ENCODE measurements at regions not wholly inside any gene's neighbourhood (a gene's known extent, or its start where the extent isn't known, plus 50 kb on each side); places are given as distances from the start of the nearest gene placed in this dataset.
A peak's percentile ranks its signal among the peaks of the same experiment; 100 is the strongest.

DNA sequence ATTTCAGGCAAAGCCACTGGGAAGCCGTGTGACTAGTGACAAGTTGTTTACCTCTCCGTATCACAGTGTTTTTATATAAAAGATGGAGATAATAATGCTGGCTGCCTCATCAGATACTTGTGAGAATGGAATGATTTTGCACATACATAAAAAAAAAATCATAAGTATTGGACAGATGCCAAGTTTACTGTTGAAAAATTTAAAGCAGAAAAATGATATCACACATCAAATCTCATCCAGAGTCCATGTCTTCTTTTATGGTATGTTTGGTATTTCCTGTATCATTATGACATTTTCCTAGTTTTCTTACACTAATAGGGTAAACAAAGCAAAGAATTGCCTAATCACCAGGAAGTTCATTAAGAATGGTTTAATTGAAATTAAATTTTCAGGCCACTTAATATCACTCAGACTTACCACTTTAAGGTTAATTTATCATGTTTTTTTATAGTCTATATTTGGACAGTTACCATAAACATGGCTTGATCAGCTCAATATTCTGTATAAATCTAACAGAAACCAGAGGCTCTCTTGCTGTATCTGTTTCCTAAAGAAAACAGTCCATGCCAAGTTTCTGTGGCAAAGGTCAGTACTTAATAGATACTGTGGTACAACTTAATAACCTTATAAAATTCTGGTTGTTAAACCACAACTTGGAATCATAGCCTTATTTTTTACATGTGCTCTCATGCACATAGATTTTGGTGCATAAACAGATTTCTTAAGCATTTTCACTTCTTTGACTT, 656.5 kb upstream of the RIOK2 start:
- DNase-seq: no peak

DNA sequence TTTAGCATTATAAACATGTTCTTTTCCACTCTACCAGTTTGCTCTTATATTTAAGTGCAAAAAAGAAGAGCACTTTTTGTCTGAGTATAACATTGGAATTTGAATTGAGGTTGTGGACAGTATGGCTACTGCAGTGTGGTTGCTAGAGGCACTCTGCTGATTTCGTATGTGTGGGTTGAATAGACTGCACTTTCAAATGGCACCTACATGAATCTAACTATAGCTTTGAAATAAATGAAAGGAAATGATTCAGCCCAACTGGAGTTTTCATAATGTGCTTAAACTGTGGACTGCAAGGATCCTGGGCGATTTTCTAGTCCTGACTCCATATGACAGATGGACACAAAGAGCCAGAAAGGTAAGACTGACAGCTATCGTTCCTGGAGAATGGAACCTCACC, 657.6 kb upstream of the RIOK2 start:
- no peak for DNase-seq

DNA sequence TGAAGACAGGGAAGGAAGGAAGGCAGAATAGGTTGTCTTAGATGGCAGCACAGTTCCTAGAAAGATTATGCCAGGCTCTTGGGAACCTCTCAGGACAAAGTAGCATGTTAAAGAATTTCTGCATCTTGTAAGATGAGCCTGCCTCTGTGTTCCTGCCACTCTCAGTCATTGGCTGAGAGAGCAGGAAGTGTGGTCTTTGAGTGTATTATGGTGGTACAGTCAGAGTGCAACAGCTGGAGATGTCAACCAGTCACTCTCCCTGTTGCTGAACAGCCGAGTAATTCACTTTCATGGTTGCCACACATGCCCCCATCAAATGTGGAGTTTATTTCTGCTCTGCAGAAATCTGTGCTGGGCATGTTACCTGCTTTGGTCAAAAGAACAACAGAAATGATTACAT, 659.6 kb upstream of the RIOK2 start:
- no peak for DNase-seq

DNA sequence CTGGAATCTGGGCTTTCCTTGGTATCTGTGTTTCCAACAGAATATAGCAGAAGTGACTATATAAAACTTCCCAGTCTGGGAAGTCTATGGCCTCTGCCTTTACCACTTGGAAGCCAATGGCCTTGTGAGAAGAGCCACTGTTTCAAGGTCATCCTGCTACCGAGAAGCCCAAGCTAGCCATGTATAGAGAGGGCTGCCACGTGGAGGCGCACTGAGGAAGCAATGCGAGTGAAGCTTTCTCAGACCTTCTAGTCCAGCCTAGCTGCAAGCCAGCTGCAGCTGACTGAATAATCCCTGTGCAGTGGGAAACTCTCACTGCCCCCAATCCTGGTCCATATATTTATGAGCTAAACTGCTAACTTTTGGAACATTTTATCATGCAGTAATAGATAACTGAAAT, 661.8 kb upstream of the RIOK2 start:
- DNase-seq: no peak

DNA sequence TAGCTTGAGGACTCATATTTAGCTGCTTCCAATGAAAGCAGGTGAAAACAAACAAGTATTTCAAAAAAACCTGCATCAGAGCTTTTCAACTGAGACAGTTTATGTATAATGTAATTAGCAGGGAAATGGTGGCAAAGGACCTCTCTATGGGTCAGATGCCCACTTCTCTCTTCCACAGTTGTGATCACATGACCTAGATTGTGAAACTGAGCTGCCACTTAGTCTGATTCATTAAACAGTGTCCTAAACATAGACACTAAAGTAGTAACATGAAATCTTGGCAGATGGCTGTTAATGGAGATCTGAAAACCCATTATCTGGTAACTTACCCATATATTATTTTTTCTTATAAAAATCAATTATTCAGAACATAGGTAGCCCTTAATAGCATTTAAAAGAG, 663.6 kb upstream of the RIOK2 start:
- no peak for DNase-seq

DNA sequence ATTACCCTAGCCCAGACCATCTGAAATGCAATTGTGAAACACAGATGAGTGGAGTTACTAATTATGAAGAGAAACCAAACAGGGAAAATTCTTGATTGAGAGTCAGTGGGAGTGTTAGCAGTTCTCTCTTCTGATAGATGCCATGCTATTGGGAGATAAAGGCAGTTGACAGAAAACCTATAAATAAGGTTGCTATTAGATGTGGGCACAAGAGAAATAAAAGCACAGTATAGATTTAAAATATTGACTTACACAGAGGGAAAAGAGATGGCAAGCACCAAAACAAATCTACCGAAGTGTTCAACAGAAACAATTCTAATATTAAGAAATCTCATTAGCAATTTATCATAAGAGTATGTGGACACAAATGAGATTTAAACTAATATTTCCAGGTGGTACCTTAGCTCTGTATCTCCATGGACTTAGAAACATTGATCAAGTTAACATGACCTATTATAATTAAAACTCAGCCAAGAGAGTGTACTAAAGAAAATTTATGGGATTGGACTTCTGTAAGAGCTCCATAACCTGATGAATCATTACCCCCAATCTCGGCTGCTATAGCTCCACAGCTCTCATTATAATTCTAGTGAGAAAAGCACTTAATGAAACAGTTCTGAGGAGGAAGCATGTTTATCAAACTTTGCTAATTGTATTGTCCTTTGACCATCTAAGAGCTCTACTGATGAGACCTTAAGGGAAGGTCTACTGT, 665.0 kb upstream of the RIOK2 start:
- DNase-seq: no peak

DNA sequence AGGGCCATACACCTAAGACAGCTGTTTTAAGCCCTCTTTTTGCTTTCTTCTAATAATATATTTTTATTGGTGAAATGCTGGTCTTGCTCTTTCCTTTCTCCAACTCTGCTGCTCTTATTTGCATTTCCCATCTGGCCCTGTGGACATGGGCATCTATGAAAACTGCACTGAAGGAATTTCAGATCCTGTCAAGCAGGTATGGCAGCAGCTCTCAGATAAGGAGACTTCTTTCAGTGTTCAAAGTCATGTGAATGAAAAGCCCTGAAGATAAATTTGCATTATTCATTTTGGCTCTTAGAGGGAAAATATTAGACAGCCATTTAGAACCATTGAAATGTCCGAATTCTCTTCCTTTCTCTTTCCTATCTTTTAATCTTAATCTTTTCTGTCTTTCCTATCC, 668.0 kb upstream of the RIOK2 start:
- DNase-seq: no peak

DNA sequence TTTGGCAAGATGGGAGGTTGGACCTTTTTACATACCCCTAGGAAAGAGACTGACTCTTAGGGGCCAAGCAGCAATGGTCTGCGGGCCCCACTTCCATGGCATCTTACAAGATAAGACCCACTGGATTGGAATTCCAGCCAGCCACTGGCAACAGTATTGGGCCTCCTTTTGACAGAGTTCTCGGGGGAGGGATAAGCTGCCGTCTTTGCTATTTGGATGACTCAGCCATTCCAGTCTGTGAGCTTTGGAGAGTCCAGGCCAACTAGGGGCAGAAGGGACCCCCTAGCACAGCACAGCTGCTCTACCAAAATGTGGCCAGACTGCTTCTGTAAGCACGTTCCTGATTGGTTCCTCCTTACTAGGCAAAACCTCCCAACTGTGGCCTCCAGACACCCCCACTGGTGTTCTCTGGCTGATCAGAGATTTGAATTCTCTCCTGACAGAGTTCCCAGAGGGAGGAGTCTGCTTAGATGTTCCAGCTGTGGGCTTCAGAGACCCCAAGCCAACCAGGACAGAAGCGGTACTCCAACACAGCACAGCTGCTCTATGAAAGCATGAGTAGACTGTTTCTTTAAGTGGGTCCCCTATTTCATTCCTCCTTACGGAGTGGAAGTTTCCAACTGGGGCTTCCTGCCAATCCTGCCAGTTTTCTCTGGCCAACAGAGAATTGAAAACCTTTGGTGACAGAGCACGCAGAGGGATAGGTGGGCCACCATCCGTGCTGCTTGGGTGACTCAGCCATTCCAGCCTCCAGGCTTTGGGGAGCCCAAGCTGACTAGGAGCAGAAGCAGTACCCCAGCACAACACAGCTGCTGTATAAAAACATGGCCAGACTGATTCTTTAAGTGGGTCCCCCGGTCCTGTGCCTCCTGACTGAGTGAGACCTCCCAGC, 672.1 kb upstream of the RIOK2 start:
- DNase-seq: no peak

DNA sequence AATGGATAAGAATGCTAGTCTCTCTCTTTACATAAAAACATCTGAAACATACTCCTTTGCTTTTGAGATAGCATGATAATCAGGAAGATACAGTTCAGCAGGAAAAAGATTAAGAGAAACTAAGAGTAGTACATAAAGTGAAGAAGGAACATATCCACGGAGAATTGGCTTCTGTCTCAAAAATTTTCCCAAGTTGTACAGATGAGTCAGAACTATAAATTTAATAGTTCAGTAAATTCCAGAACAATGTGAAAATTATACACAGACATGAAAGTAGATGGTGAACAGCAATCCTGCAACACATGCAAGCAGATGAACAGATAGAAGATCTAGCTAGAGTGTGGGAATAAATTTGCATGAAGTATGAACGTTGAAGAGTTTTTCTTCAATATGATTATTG, 691.4 kb upstream of the RIOK2 start:
- no peak for DNase-seq

DNA sequence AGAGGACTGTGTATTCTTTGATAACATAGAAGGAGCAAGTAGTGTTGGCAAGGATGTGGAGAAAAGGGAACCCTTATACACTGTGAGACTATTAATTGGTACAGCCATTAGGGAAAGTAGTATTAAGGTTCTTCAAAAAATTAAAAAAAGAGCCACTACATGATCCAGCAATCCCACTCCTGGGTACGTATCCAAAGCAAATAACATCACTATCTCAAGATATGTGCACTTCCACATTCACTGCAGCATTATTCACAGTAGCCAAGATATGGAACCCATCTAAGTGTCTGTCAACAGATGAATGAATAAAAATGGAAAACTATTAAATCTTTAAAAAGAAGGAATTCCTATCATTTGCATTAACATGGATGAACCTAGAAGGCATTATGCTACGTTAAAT, 693.2 kb upstream of the RIOK2 start:
- no peak for DNase-seq

DNA sequence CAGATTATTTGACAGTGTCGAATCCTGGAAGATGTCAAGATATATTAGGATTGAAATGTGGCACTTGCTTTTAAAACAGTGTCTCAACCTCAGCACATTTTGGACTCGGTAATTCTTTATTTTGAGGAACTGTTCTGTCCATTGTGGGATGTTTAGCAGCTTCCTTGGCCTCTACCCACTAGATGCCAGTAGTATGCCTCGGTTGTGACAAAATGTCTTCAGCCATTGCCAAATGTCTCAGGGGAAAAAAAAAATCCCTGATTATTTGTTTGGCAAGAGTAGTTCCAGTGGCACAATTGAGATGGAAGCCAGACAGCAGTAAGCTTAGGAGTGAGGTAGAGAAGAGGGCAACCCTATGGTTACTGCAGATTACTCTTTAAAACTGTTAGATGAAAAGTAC, 694.5 kb upstream of the RIOK2 start:
- peak in 15 of 56 donors; percentile 1 to 61 (median 4) for DNase-seq

DNA sequence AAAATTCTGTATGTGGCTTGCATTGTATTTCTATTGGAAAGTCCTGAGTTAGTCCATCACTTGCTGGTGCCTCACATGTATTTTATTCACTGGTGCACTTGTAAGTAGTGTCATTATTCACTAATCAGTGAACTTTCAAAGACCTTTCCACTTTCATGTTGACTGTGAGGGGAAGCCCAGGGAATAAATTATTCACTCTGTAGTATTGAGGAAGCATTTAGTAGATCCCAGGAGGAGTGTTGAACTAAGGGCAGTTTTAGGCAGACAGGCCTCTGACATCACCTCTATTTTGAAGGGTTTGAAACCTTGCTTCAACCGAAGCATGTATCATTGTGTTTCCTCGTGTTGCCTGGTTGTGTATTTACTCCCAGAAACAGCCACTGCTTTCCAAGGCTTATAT, 705.4 kb upstream of the RIOK2 start:
- no peak for DNase-seq

DNA sequence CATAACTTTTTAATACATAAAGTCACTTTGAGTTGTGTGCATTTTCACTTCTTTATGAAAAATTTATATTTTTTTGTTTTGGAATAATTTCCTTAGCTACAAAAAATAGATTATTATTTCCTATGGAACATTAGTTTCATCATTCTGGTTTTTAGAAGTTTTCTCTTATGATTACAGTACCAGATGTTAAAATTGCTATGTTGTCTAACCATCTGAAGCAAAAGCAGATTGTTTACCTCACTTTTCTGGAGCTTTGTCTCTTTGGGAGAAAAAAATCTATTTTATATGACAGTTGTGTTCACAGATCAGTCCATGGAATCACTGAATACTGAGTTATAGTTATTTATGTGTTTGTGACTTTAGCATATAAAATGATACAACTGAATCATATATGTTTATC, 708.9 kb upstream of the RIOK2 start:
- no peak for DNase-seq

DNA sequence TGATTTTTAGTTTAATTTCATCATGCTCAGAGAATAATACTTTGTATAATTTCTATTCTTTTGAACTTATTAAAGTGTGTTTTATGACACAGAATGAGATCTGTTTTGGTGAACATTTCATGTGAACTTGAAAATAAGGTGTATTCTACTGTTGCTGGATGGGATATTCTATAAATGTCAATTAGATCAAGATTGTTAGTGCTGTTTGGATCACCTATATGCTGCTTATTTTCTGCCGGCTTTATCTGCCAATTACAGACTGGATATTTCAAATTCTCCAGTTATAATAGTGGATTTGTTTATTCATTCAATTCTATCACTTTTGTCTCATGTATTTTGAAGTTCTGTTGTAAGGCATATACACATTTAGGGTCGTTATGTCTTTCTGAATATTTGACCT, 720.7 kb upstream of the RIOK2 start:
- no peak for DNase-seq

DNA sequence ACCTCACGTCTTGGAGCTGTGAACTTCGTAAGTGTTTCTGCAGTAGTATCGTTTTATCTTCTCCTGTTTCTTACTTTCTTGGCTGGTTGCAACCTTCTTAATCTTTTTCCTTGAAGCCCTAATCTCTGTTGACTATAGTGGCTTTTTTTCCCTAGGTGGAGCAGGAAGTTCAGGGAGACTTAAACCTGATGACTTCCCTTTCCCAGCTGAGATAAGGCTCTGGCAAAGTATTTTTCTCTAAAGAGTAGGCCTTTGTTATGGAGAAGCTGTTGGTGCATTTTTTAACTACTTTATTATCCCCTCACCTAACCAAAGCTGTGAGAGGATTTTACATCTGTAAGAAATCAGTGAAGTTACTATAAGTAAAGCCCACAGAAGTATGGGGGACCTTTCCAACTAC, 723.1 kb upstream of the RIOK2 start:
- DNase-seq: no peak

DNA sequence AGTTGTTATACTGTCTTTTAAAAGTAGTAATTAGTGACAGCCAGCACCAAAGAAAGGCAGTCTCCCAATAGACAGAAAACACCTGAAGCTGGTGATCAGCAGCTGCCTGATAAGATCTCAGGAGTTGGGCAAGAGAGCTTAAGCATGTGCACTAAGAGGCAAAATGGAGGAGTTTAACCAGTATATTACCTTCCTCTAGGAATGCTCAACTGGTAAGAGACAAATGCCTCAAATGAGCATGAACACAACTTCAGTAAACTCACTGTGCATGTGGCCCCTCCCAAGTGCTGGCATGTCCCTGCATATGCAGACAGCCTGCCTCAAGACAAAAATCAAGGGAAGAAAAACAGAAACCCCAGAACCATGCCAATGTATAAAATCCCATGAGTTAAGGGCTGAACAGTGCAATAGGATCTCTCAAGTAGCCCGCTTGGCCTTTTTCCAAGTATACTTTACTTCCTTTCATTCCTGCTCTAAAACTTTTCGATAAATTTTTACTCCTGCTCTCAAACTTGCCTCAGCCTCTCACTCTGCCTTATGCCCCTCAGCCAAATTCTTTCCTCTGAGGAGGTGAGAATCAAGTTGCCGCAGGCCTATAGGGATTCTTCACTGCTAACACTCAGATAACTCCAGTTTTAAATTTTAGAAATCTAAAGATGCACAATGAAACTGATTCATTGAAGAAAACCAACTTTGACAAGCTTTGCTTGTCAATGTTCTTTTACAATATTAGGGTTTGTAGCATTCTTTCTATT, 724.8 kb upstream of the RIOK2 start:
- DNase-seq: no peak

DNA sequence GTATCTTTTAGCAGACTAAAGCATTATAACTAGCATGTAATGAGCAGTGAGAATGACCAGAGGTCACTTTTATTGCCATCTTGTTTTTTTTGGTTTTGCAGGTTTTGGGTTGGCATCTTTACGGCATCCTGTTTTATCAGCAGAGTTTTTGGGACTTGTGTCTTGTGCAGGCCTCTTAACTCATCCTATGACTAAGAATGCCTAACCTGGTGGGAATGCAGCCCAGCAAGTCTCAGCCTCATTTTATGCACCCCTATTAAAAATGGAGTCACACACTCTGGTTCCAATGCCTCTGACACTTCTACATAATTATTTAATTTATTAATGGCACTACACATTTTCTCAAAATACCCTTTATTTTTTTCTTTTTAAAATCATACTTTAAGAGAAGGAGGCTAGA, 726.5 kb upstream of the RIOK2 start:
- no peak for DNase-seq

DNA sequence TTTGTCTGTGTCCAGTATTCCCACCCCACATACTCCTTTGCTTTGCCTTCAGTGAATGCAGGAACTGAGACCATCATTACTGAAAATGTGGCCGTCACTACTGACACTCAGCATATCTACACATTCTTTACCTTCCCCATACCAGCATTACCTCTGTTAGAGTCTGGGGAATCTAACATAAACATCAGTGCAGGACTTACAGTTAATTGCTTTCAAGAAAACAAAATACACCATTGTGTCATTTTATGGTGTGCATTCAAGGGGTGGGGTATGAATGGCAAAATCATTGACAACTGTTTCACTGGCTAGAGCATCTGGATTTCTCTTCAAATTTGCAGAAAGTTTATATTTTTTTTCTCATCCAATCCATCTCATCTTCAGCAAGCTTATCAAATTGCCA, 731.4 kb upstream of the RIOK2 start:
- DNase-seq: no peak

DNA sequence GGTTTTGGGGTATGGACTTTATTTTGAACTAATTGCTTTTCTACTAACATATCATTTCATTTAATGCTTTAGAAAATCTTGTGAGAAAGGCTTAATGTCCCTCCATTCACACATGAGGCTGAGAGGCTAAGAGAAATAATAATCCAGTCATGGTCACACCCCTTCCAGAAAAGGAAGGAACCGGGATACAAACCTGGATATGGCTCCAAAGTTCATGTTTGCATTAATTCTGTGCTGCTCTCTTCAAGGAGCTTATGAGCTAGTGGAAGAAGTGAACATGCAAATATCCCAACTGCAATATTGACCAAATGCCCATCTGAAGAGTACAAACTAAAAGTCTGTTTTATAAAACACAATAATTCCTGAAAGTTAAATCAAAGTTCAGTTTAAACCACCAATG, 732.1 kb upstream of the RIOK2 start:
- no peak for DNase-seq

DNA sequence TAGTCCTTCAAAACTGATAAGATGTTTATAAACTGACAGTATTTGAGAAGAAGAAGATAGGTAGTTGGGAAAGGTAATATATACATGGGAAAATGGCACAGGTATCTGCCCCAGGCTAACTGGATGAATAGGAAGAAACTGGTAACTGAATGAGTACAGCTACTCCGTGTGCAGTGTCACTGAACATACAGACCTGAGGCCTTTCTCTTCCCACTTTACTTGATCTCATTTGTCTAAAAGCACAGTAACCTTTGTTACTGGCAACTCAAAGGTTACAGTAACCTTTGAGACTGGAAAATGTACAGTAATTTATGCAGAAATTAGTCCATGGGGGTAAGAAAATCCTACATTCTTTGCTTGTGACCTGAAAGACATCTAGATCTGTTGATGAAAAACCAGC, 735.0 kb upstream of the RIOK2 start:
- DNase-seq: no peak

DNA sequence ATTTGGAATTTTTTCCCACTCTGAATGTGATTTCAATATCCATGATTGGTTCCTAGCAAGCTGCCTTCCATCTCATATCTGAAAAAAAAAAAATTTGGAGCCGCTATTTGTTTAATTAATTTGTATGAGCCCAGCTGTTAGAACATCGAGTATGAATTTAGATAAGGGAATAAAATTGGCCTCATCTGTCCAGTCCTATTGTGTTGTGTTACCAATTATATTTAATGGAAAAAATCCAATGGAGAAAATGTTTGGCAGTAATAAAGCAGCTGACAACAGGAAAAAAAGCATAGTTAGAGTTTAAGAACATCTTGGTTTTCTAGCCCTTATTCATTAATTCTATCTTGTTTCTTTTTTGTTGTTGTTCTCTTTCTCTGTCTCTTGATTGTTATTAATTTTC, 735.6 kb upstream of the RIOK2 start:
- no peak for DNase-seq

DNA sequence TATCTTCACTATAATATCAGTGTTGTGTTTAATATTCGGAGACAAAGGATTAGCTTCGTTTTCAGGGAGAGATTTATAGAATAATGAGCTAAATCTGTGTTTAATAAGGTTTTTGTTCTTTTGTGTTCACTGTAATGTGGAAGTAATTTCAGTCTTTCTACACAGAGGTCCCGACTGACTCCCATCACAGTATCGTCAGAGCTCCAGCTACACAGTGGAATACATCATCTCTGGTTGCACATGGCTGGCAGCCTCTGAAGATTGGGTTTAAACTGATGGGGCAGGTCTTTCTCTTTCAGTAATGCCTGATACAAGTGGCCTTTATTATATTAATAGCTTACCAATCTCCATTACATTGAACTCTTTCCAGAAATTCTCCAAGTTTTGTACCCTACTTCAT, 736.7 kb upstream of the RIOK2 start:
- DNase-seq: no peak
